Pancreas (tissue), 10 donors: ENCODE measurements at regions not wholly inside any gene's neighbourhood (a gene's known extent, or its start where the extent isn't known, plus 50 kb on each side); places are given as distances from the start of the nearest gene placed in this dataset.

Experiments
- ATAC-seq, 4 donors: fragments of 200-7000 bp; cut with Tn5 transposase; one replicate each; pipeline versions ENCODE4 v1.8.0 to v1.9.1; 2020; ENCODE audit warnings: mild to moderate bottlenecking in 4 of 4, moderate library complexity in 4 of 4
- DNase-seq, 6 donors: peaks; one replicate each; pipeline ENCODE4 v3.0.0-alpha.2; 2020
- FAIRE-seq: peaks from 2 replicates; lab custom pipeline; 2012; peaks lifted over from hg19 to GRCh38; lab: Jason Lieb, UNC
- H3K27ac ChIP-seq, 4 donors: fragments of 200-600 bp; sonication (generic); 1 replicate in 3 of 4; 2 replicates in 1 of 4; pipeline versions ENCODE4 v1.5.0 to v1.8.0; 2020
- H3K27me3 ChIP-seq, 4 donors: fragments of 200-600 bp; one replicate each; pipeline ENCODE4 v1.8.0; 2021
- H3K36me3 ChIP-seq, 3 donors: fragments of 200-600 bp; sonication (generic) in 1 of 3; one replicate each; pipeline versions ENCODE4 v1.5.0 to v1.8.0; 2020 to 2021
- H3K4me1 ChIP-seq, 3 donors: fragments of 200-600 bp; one replicate each; pipeline ENCODE4 v1.8.0; 2021
- H3K4me3 ChIP-seq, 4 donors: fragments of 200-600 bp; sonication (generic) in 2 of 4; one replicate each; pipeline versions ENCODE4 v1.5.0 to v1.8.0; 2020 to 2021
- H3K9me3 ChIP-seq, 4 donors: fragments of 200-600 bp; one replicate each; pipeline ENCODE4 v1.8.0; 2021
- CTCF ChIP-seq, 4 donors: fragments of 200-600 bp; sonication (generic) in 3 of 4; IDR thresholded peaks; one replicate each; pipeline versions ENCODE4 v1.5.0 to v1.8.0; 2021; ENCODE audit warnings: antibody characterized with exemption in 4 of 4
- WGBS, 2 donors: extraction: QIAGEN DNeasy Blood & Tissue Kit; methylation state at CpG; one replicate each; pipeline ENCODE4 v1.1.7; 2013; 5-methylcytosine and 5-hydroxymethylcytosine counted together
- intact Hi-C, 3 donors: fragments of 100-400 bp; cut with DNase I; formaldehyde crosslinking; loops; one replicate each; pipeline versions ENCODE4 v1.11.1 to v1.14.2; 2022
- donor health status: healthy with polysubstance abuse.
- donor health status: DM: no; HTN: no; CAD: no; lungs with moderate emphysema.
- donor health status: DM: no; HTN: no; CAD: no.
- donor health status: control.
- donor health status: control.
- donor health status: Bipolar disorder and iron deficiency.
- donor health status: DM: yes; HTN: yes; CAD: no.
- donor health status: DM: no; HTN: no; CAD: no.
- donor health status: DM: no; HTN: no; CAD: no.
- donor health status: DM: yes; HTN: yes; CAD: no.

DNA sequence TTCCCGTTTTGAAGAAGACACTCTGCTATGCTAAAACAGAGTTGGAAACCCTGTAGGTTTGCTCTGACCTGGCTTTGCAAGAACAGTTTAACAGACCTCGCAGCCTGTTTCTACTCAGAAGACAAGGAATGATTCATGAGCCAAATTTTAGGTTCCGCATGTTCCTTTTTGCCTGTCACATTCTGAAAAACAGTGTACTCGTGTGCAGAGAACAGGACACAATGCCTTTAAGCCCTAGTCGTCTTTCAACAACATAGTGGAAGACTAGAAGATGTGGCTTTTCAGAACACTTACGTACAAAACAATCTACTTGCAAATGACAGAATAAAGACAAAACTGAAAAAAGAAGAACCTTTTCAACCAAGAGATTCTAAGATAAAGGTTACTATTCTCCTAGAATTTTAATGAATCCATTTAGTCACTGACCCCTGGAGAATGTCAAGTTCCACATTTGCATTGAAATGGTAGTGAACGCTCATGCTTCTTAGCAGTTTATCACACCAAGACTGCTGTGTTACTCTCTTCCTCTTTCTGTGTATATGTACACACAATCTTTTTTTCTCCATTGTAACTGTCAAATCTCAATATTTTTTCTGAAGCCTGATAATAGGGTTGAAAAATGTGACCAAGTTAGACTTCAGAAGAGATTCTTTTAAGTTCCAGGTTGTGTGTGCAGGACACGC, 220.7 kb upstream of the NRSN1 start:
- DNase-seq: no peak
- intact Hi-C loops: no loop called here
- no peak for TF ChIP-seq CTCF (IDR thresholded peaks at IDR 0.05)
- H3K27ac ChIP-seq: no peak overlapping the region
- no peak overlapping the region for H3K4me3 ChIP-seq
- FAIRE-seq: no peak
- WGBS, 2 donors: 46 to 62% methylated on average over 8 of the region's 8 CpGs
- no peaks in the 10 kb centered on the region for H3K9me3 ChIP-seq
- H3K4me1 ChIP-seq: no peaks in the 10 kb centered on the region
- ATAC-seq: no peak
- H3K27me3 ChIP-seq: no peaks in the 10 kb centered on the region
- no peaks in the 10 kb centered on the region for H3K36me3 ChIP-seq

DNA sequence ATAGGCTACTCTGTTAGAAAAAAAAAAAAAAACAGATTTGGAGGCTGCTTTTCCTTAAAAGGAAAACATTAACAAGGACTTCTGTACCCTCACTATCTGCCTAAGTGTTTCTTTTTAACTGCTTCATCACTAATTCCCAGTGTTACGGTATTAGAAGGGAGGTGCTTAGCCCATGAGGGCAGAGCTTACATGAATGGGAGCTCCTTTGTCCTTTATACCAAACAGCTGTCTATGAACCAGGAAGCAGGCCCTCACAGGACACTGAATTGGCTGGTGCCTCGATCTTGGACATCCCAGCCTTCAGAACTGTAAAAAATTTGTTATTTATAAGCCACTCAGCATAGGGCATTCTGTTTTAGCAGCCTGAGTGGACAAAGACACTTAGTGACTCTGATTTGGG, 215.6 kb upstream of the NRSN1 start:
- Histone ChIP-seq H3K4me3 (no peak overlapping the region), H3K27ac (no peak overlapping the region), H3K36me3 (no peaks in the 10 kb centered on the region), H3K27me3 (no peaks in the 10 kb centered on the region), H3K4me1 (no peaks in the 10 kb centered on the region), H3K9me3 (no peaks in the 10 kb centered on the region)
- intact Hi-C loops: no loop called here
- no peak for TF ChIP-seq CTCF (IDR thresholded peaks at IDR 0.05)
- 30 to 52% methylated on average over 2 of the region's 2 CpGs for WGBS, 2 donors
- no peak for DNase-seq
- ATAC-seq: no peak
- FAIRE-seq: no peak

DNA sequence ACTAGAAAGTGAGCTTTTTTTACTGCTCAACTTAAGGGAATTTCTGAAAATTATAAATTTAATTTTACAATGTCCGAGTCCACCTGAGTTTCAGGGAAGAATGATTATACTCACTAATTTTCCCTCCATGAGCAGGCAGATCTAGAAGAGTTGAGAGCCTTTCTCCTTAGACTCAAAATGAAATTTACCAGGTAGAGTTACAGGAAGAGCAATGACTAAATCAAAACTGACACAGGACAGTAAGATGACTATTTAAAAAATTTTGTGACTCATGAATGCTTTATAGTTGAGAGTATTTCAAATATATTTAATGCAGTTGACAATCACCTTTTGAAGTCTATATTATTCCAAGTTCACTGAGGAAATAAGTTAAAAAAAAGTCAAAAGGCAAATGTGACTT, 198.1 kb upstream of the NRSN1 start:
- Histone ChIP-seq H3K27me3 (no peaks in the 10 kb centered on the region), H3K4me3 (no peak overlapping the region), H3K9me3 (no peaks in the 10 kb centered on the region), H3K27ac (no peak overlapping the region), H3K4me1 (no peaks in the 10 kb centered on the region), H3K36me3 (no peaks in the 10 kb centered on the region)
- DNase-seq (no peak), ATAC-seq (no peak), FAIRE-seq (no peak)
- intact Hi-C loops: no loop called here
- TF ChIP-seq CTCF (IDR thresholded peaks at IDR 0.05): no peak
- WGBS, 2 donors: 78 to 93% methylated on average over 1 of the region's 1 CpG

DNA sequence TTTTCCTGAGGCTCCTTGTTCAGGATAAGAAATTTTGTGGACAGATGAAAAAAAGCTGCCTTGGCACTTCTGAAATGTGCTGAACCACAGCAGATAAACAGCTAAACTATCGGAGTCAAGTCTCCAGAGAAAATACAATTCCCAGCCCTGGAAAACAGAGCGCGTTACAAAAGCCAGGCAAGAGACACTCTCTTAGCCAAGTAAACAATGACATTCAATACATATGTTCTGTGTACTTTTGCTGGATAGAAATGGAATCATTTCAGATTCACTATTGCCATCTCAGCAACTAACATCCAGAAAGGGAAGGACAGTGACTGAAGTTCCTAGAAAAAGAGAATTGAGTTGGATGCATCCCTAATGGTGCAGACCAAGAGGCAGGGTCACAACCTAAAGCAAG, 196.8 kb upstream of the NRSN1 start:
- H3K36me3 ChIP-seq: no peaks in the 10 kb centered on the region
- no peak for ATAC-seq
- H3K9me3 ChIP-seq: no peaks in the 10 kb centered on the region
- no peak for FAIRE-seq
- no peak for TF ChIP-seq CTCF (IDR thresholded peaks at IDR 0.05)
- H3K4me3 ChIP-seq: no peak overlapping the region
- no peak for DNase-seq
- 68 to 84% methylated on average over 3 of the region's 3 CpGs for WGBS, 2 donors
- H3K4me1 ChIP-seq: no peaks in the 10 kb centered on the region
- no peak overlapping the region for H3K27ac ChIP-seq
- intact Hi-C loops: no loop called here
- H3K27me3 ChIP-seq: no peaks in the 10 kb centered on the region

GRCh38 chr6:23940466-23940865, 185.5 kb upstream of the NRSN1 start:
- ATAC-seq (no peak), FAIRE-seq (no peak), DNase-seq (no peak)
- H3K27ac ChIP-seq: no peak overlapping the region
- H3K4me3 ChIP-seq: no peak overlapping the region
- intact Hi-C loops: no loop called here
- no peaks in the 10 kb centered on the region for H3K36me3 ChIP-seq
- no peaks in the 10 kb centered on the region for H3K27me3 ChIP-seq
- TF ChIP-seq CTCF (IDR thresholded peaks at IDR 0.05): no peak
- H3K9me3 ChIP-seq: no peaks in the 10 kb centered on the region
- no peaks in the 10 kb centered on the region for H3K4me1 ChIP-seq
